ENCODE measurements at regions not wholly inside any gene's neighbourhood (a gene's known extent, or its start where the extent isn't known, plus 50 kb on each side); places are given as distances from the start of the nearest gene placed in this dataset.

- CTCF ChIA-PET (ENCODE audit: low intra/inter-chr PET ratio, low total read pairs): no interaction called here
- Histone ChIP-seq H2AFZ (ENCODE audit: low read length) (no peak overlapping the region), H3K4me3 (replicated peaks in 1 of 3; ENCODE audit: insufficient read depth in 1 of 3, low read depth in 2 of 3, low read length in 3 of 3) (no peak overlapping the region), H3K36me3 (replicated peaks in 1 of 2; ENCODE audit: control insufficient read depth in 1 of 2, insufficient read depth in 2 of 2, low read length in 2 of 2) (no peaks in the 10 kb centered on the region), H3K27me3 (ENCODE audit: control insufficient read depth in 1 of 2, insufficient read depth in 2 of 2, low read length in 2 of 2) (no peaks in the 10 kb centered on the region), H3K27ac (ENCODE audit: extremely low read length, insufficient read depth, low read length) (no peak overlapping the region), H4K20me1 (ENCODE audit: insufficient read depth, low read length) (no peaks in the 10 kb centered on the region), H3K4me1 (ENCODE audit: insufficient read depth, low read length) (no peaks in the 10 kb centered on the region), H3K9me3 (ENCODE audit: low read length) (peaks cover 35% of the 10 kb centered on the region), H3K4me2 (ENCODE audit: low read depth, low read length) (no peak overlapping the region), H3K9ac (ENCODE audit: insufficient read depth, low read depth, low read length) (no peak overlapping the region), H3K79me2 (ENCODE audit: insufficient read depth, low read length) (no peaks in the 10 kb centered on the region)
- TF ChIP-seq HOXA3 (CRISPR knock-in tag; IDR thresholded peaks at IDR 0.05) (no peak), TBX2 (CRISPR knock-in tag; IDR thresholded peaks at IDR 0.05; ENCODE audit: borderline replicate concordance) (no peak), ZNF432 (CRISPR knock-in tag; IDR thresholded peaks at IDR 0.05; ENCODE audit: borderline replicate concordance) (no peak), HNF4G (IDR thresholded peaks at IDR 0.05; ENCODE audit: borderline replicate concordance, low read depth, low read length) (no peak), HNF4G (CRISPR knock-in tag; IDR thresholded peaks at IDR 0.05; ENCODE audit: borderline replicate concordance, low read depth) (no peak), ZKSCAN1 (IDR thresholded peaks at IDR 0.05; ENCODE audit: low read length) (no peak), PBX3 (CRISPR knock-in tag; IDR thresholded peaks at IDR 0.05; ENCODE audit: borderline replicate concordance) (no peak)
- POLR2A ChIA-PET: no interaction called here
- BruUV-seq (replicated peaks): no TSS peak
- DNase-seq (ENCODE audit: low spot score) (no peak), ATAC-seq (no peak), FAIRE-seq (no peak)
- intact Hi-C loops (cut with micrococcal nuclease; ENCODE audit: unreplicated experiment): no loop called here
- in situ Hi-C loops (cut with HindIII; ENCODE audit: extremely low pct_ligation_motif_present, low pct_unique_long_range_greater_than_20kb): no loop called here
These were observed 611.4 kb downstream of the KCTD8 start for GRCh38 chr4:43837171-43837570.

- no peak overlapping the region for H3K4me3 ChIP-seq (replicated peaks in 1 of 3; ENCODE audit: insufficient read depth in 1 of 3, low read depth in 2 of 3, low read length in 3 of 3)
- no peak for FAIRE-seq
- no peaks in the 10 kb centered on the region for H3K36me3 ChIP-seq (replicated peaks in 1 of 2; ENCODE audit: control insufficient read depth in 1 of 2, insufficient read depth in 2 of 2, low read length in 2 of 2)
- H3K27ac ChIP-seq (ENCODE audit: extremely low read length, insufficient read depth, low read length): no peak overlapping the region
- in situ Hi-C loops (cut with HindIII; ENCODE audit: extremely low pct_ligation_motif_present, low pct_unique_long_range_greater_than_20kb) (no loop called here), intact Hi-C loops (cut with micrococcal nuclease; ENCODE audit: unreplicated experiment) (no loop called here)
- no peak for ATAC-seq
- H3K9ac ChIP-seq (ENCODE audit: insufficient read depth, low read depth, low read length): no peak overlapping the region
- CTCF ChIA-PET (ENCODE audit: low intra/inter-chr PET ratio, low total read pairs): no interaction called here
- BruUV-seq (replicated peaks): no TSS peak
- H3K79me2 ChIP-seq (ENCODE audit: insufficient read depth, low read length): no peaks in the 10 kb centered on the region
- no peaks in the 10 kb centered on the region for H4K20me1 ChIP-seq (ENCODE audit: insufficient read depth, low read length)
- no peak overlapping the region for H2AFZ ChIP-seq (ENCODE audit: low read length)
- H3K27me3 ChIP-seq (ENCODE audit: control insufficient read depth in 1 of 2, insufficient read depth in 2 of 2, low read length in 2 of 2): no peaks in the 10 kb centered on the region
- DNase-seq (ENCODE audit: low spot score): no peak
- no peak overlapping the region for H3K4me2 ChIP-seq (ENCODE audit: low read depth, low read length)
- peaks cover 35% of the 10 kb centered on the region for H3K9me3 ChIP-seq (ENCODE audit: low read length)
- no peaks in the 10 kb centered on the region for H3K4me1 ChIP-seq (ENCODE audit: insufficient read depth, low read length)
- POLR2A ChIA-PET: no interaction called here
- TF ChIP-seq SOX6 (IDR thresholded peaks at IDR 0.05): no peak
- TF ChIP-seq SOX6 (CRISPR knock-in tag; IDR thresholded peaks at IDR 0.05): no peak
- TF ChIP-seq NONO (IDR thresholded peaks at IDR 0.05): no peak
- no peak for TF ChIP-seq NONO (CRISPR knock-in tag; conservative IDR thresholded peaks at IDR 0.05)
- TF ChIP-seq SP1 (IDR thresholded peaks at IDR 0.05): no peak
- TF ChIP-seq SP1 (CRISPR knock-in tag; IDR thresholded peaks at IDR 0.05): no peak
- no peak for TF ChIP-seq PCBP1 (IDR thresholded peaks at IDR 0.05; ENCODE audit: borderline replicate concordance, low read depth, low read length)
- no peak for TF ChIP-seq TRIM24 (CRISPR knock-in tag; IDR thresholded peaks at IDR 0.05)
- no peak for TF ChIP-seq DPF2 (CRISPR knock-in tag; IDR thresholded peaks at IDR 0.05; ENCODE audit: borderline replicate concordance, low read depth)
- TF ChIP-seq FOXK1 (CRISPR knock-in tag; IDR thresholded peaks at IDR 0.05; ENCODE audit: borderline replicate concordance, low read depth): no peak
- no peak for TF ChIP-seq ZNF530 (CRISPR knock-in tag; IDR thresholded peaks at IDR 0.05; ENCODE audit: low read depth)
- no peak for TF ChIP-seq ZNF556 (CRISPR knock-in tag; IDR thresholded peaks at IDR 0.05; ENCODE audit: borderline replicate concordance)
- TF ChIP-seq SUZ12 (IDR thresholded peaks at IDR 0.05; ENCODE audit: low read depth, low read length): no peak
- TF ChIP-seq GATAD2A (CRISPR knock-in tag; IDR thresholded peaks at IDR 0.05): no peak
- TF ChIP-seq ARHGAP35 (CRISPR knock-in tag; IDR thresholded peaks at IDR 0.05; ENCODE audit: borderline replicate concordance): no peak
- no peak for TF ChIP-seq SSRP1 (CRISPR knock-in tag; IDR thresholded peaks at IDR 0.05)
- TF ChIP-seq TOE1 (CRISPR knock-in tag; IDR thresholded peaks at IDR 0.05): no peak
- no peak for TF ChIP-seq ARNT (IDR thresholded peaks at IDR 0.05)
These were observed 611.0 kb downstream of the KCTD8 start for GRCh38 chr4:43837604-43838003.

Measured in HepG2 (cell line).